HG02763 (cell line): ENCODE measurements at regions not wholly inside any gene's neighbourhood (a gene's known extent, or its start where the extent isn't known, plus 50 kb on each side); places are given as distances from the start of the nearest gene placed in this dataset.
"Not testable (repeated sequence)": the region's sequence is repeated elsewhere in the genome, so short reads cannot be mapped to it uniquely, and the experiment has no call there.

ENCODE experiments used
- ATAC-seq: cut with Tn5 transposase; IDR thresholded peaks from one replicate; pipeline ENCODE4 v1.9.1; 2021; ENCODE audit warnings: mild to moderate bottlenecking, moderate library complexity; ENCODE audit not compliant: unreplicated experiment

DNA sequence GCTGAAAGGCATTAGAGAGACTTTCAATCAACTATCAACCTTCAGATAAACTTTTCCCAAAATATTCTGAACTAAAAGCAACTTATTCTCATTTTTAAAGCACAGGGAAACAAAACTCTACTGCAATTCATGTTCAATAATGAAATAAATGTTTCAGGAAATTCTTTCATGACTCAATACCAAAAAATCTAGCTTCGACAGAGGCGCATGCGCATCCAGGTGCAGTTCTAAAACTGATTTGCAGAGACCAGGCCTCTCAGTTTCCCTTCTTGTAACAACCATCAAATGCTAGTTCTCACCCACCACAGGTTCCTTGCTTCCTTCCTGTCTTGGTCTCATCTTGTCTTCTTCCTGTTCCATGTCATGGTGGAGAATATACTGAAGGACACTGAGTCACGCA, 55.3 kb upstream of the NRBF2 start:
- ATAC-seq = no peak

- ATAC-seq = no peak
Observed at GRCh38 chr10:63072951-63073350, 60.2 kb upstream of the NRBF2 start.

GRCh38 chr10:63071145-63071544, 62.0 kb upstream of the NRBF2 start:
- no peak for ATAC-seq

DNA sequence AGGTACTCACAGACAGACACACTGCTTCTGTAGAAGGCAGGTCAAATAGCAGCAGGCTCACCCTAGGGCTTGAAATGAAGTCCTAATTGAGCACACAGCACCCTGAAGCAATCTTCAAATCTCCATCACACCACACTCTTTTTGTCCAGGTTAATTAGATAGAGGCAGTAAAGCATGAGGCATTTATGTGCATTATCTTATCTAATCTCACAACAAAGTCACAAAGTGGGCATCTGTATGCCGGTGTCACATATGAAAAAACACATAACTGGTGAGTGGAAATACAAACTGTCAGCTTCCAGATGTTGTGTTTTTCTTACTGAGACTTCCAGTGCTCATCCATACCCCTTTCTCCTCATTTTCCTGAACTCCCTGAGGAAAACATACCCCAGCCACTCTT, 63.8 kb upstream of the NRBF2 start:
- ATAC-seq = no peak

- no peak for ATAC-seq
Observed at GRCh38 chr10:63068246-63068645, 64.9 kb upstream of the NRBF2 start.

DNA sequence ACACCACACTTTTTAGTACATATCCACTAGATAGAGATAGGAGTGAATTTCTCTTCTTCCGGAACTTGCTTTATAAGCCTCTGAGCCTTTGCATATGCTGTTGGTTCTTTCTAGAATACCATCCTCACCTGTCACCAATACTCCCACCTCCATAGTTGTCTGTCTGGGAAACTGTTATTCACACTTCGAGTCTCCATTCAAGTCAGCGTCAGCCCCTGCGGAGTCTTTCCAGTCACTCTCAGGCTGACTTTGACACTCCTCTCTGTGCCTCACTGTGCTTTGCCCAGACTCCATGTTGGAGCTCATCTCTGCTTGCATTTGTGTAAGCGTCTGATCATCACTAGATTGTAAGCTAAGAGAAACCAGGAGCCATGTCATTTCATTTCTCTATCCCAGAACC, 66.5 kb upstream of the NRBF2 start:
- no peak for ATAC-seq

- ATAC-seq = no peak
Observed at GRCh38 chr10:63064706-63065105, 68.4 kb upstream of the NRBF2 start.

DNA sequence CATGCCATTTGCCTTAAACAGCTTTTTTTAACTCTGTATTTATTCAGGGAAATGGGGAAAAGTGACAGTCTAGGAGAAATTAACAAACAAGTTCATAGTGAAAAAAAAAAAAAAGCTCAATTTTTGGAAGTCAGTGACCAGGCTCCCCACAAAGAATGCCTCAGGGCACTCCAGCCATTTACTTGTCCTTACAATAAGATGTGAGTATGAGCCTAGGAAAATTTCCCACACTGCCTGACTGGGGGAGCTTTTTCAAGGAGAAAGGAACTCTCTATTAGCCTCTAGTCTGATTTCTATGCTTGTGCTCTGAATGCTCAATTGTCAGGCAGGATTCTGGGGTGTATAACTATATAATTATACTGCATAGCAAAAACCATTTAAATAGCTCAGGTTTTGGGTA, 74.9 kb upstream of the NRBF2 start:
- no peak for ATAC-seq

DNA sequence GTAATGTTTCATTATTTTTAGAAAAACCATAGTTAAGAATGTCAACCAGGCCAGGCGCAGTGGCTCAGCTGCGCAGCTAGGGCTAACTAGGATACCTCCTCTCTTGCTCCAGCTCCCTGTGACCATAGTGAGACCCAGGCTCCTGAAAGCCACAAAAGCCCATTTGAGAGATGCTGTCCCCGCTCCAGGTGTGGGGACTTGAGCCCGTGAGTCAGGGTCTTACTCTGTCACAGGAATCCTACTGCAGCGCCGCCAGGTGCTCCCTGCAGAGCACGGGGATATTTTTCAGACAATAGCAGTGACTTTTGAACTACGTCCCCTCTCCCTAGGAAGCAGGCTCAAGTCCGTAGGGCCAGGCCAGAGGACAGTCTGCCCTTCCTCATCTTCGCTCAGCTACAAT, 75.6 kb upstream of the NRBF2 start:
- ATAC-seq = no peak

DNA sequence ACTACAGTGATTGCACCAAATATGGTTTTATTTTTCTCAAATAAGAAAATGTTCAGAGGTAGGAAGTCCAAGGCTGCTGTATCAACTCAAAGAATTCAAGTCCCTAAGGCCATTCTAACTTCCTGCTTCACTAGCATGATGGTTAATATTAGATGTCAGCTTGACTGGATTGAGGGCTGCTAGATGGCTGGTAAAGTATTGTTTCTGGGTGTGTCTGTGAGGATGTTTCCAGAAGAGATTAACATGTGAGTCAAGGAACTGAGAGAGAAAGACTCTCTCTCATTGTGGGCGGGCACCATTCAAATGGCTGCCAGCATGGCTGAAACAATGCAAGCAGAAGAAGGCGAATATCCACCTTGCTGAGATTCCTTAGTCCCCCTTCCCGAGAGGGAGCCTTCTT, 77.4 kb upstream of the NRBF2 start:
- ATAC-seq = no peak

DNA sequence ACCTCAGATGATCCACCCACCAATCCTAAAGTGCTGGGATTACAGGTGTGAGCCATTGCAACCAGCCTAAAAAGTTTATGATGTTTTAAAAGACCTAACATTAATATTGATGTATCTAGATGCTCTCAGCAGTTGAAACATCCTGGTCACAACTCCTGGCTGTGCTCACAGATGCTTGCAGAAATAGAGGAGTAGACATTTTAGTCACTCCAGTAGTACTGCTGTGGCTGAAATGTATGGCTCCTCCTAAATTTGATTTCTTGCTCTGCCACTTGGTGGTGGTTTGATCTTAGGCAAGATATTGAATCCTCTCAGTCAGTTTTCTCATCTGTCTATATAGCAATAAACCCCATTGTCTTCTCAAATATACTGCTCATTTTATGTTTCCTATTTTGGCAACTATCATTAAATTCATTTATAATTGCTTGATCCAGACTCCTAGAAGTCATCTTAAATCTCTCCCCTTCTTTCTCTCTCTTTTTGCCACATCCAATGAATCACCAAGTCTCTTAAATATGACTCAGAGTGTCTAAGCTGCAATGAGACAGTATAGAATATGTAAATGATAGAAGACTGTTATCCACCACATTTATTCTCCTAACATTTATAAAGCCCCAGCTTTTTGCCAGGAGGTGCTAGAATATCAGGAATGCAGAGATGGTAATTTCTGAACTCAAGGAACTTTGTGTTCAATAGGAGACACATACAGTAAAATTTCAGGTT, 78.1 kb upstream of the NRBF2 start:
- no peak for ATAC-seq

GRCh38 chr10:63052083-63052482, 81.0 kb upstream of the NRBF2 start:
- ATAC-seq = no peak

DNA sequence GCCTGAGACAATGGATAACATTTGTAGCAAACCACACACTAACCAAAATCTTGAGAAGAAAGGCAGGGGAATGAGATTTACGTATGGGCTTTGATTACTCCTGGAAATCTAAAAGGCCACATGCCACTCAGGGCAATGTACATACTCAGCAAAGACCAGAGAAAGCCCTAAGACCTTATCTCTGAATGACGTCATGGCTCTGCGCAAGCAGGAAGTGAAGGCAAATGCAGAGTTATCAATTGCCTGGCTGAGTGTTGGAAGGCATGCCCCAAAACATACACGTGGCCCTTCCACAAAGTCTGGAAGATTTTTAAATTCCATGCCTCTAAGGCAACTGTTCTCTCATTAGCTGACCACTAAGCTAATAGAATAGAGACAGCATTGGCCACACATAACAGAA, 90.9 kb upstream of the NRBF2 start:
- ATAC-seq = no peak

DNA sequence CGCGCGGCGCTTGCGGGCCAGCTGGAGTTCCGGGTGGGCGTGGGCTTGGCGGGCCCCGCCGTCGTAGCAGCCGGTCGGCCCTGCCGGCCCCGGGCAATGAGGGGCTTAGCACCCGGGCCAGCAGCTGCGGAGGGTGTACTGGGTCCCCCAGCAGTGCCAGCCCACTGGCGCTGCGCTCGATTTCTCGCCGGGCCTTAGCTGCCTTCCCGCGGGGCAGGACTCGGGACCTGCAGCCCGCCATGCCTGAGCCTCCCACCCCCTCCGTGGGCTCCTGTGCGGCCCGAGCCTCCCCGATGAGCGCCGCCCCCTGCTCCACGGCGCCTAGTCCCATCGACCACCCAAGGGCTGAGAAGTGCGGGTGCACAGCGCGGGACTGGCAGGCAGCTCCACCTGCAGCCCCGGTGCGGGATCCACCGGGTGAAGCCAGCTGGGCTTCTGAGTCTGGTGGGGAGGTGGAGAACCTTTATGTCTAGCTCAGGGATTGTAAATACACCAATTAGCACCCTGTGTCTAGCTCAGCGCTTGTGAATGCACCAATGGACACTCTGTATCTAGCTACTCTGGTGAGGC, 99.4 kb upstream of the NRBF2 start:
- not testable (repeated sequence) for ATAC-seq

GRCh38 chr10:63030536-63030935, 102.6 kb upstream of the NRBF2 start:
- no peak for ATAC-seq

DNA sequence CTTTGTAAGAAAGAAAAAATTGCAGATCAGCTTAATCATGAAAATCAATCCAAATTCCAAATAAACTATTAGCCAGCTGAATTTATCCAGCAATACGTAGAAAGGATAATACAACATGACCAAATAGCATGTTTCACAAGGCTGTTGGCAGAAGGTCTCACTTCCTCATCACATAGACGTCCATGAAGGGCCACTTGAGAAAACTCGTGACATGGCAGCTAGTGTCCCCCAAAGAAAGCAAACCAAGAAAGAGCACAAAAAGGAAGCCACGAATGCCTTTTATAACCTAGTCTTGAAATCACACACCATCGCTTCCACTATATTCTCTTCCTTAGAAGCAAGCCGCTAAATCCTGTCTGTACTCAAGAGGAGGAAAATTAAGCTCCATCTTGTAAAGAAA, 105.6 kb upstream of the NRBF2 start:
- ATAC-seq = no peak

GRCh38 chr10:63021225-63021624, 111.9 kb upstream of the NRBF2 start:
- ATAC-seq = no peak

GRCh38 chr10:63013755-63014154, 119.4 kb upstream of the NRBF2 start:
- no peak for ATAC-seq

DNA sequence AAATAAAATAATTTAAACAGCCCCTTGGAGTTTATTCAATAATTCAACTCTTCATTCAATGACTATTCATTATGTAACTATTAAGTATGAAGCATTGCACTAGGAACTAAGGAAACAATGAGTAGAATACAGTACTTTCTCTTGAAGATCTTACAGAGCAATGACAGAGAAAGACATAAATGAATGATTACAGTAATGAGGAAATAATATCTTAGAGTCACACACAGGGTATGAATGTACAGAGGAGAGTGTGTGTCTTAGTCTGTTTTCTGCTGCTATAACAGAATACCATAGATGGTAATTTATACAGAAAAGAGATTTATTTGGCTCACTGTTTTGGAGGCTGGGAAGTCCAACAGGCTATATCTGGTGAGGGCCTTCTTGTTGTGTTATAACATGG, 120.5 kb upstream of the NRBF2 start:
- no peak for ATAC-seq

GRCh38 chr10:63010203-63010602, 122.9 kb upstream of the NRBF2 start:
- ATAC-seq = no peak

DNA sequence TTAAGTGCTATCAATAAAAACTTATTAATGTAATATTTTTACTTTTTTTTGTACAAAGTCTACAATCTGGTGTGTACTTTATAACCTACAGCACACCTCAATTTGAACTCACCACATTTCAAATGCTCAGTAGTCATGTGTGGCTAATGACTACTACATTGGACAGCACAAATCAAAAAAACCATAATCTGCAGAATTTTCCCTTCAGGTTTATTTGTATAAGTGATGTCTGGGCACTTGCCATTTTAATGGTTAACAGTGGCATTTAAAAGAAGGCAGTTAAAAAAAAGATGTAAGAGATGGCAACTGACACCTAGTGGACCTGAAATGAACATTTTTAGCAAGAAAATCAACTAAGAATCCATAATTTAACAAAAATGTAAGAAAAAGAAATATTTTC, 124.6 kb upstream of the NRBF2 start:
- ATAC-seq = no peak

DNA sequence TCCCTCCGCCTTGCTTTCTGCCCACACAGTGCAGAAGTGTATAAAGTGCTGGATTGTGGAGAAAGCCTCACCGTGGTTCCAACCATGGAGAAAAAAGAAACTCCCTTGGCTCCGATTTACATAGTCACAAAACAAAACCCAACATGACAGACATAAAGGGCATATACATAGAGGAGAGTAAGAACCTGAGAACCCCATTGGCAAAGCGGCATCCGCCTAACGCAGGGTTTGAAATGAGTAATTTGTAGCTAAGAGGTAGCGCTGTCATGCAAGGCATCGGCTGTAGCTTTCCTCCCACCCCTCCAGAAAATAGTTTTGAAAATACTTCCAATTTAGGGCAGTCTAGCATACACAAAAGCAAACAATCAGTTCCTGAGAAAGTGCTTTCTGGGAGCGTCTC, 126.0 kb upstream of the NRBF2 start:
- no peak for ATAC-seq

DNA sequence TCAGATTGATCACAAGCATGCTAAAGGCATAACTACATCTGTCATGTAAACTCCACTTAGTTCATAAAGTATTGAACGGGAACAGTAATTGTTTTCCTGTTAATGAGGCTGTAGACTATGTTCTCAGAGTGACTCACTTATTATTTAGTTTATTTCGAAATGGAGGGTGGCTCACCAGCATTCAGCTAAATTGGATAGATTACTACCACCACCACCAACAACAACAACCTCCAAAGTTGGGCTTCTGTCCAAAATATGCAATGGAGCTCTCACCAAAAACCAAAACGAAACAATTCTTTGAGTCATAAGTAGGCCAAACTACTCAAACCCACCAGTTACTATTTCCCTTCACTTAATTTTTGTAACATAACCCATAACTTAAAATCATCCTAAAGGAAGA, 127.9 kb upstream of the NRBF2 start:
- ATAC-seq = no peak
